ENCODE measurements at regions not wholly inside any gene's neighbourhood (a gene's known extent, or its start where the extent isn't known, plus 50 kb on each side); places are given as distances from the start of the nearest gene placed in this dataset.

DNA sequence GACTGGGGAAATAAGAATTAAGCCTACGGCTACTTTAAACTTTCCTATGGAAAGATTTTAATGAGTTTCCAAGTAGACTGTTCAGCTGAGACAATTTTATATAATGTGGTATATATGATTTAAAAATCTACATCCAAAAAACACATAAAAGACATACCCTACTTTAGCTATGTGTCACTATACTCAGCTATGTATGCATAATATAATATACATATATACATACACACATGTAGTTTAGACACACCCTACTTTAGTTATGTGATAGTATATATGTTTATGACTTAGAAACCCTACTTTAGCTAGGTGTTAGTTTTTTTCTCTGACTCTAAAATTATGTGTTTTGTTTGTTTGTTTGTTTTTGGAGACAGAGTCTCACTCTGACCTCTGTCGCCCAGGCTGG is 100.5 kb upstream of the DAB2 start:
- no peak for DNase-seq

DNA sequence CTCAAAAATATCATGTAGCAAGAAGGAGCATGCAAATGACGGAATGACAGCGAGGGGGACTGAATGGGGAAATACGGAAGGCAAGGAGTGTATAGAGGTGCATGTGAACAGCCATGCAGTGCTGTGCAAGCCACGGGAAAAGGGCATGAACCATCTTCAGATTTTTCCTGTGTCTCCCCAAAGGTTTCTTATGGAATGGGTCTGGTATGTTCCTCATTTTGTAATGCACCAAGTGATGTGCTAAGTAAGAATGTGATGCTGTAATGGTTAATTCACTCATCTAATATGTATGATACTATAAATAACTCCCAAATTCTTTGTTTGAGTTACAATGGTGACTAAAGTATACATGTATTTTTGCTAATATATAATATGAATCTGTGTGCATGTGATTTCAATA is 99.0 kb upstream of the DAB2 start:
- no peak for DNase-seq

DNA sequence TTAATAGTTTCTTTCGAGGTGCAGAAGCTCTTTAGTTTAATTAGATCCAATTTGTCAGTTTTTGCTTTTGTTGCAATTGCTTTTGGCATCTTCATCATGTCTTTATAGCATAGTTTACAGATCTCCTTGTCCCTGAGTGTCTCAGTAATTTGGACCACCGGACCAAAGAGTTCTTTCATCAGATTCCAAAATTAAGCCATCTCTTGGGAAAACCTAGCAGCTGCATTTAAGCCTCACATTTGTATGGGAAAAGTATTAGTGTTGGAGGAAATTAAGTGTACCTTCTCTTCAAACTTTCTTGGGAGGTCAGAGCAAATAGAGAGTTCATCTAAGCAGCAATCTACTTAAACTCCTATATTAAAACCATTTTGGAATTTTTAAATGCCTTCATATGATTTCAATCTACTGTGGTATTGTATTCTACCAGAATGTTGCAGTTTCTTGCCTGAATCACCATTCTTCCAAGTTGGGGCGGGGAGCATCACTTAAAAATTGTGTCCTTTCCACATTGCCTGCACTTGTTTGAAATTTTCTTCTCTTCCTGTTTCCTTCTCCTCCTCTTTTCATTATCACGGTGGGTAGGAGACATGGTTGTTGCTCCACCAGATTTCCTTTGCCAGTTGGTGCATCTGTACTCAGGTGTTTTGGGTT is 97.3 kb upstream of the DAB2 start:
- no peak for DNase-seq

DNA sequence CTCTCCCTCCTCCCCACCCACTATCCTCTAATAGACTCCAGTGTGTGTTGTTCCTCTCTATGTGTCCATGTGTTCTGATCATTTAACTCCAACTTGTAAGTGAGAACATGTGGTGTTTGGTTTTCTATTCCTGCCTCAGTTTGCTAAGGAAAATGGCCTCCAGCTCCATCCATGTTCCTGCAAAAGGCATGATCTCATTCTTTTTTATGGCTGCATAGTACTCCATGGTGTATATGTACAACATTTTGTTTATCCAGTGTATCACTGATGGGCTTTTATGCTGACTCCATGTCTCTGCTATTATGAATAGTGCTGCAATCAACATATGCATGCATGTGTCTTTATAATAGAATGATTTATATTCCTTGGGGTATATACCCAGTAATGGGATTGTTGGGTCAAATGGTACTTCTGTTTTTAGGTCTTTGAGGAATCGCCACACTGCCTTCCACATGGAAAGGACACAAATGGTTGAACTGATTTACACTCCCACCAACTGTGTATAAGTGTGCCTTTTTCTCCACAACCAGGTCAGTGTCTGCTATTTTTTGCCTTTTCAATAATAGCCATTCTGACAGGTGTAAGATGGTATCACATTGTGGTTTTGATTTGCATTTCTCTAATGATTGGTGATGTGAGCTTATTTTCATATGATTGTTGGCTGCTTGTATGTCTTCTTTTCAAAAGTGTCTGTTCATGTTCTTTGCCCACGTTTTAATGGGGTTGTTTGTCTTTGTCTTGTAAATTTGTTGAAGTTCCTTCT is 96.5 kb upstream of the DAB2 start:
- DNase-seq, result no peak

DNA sequence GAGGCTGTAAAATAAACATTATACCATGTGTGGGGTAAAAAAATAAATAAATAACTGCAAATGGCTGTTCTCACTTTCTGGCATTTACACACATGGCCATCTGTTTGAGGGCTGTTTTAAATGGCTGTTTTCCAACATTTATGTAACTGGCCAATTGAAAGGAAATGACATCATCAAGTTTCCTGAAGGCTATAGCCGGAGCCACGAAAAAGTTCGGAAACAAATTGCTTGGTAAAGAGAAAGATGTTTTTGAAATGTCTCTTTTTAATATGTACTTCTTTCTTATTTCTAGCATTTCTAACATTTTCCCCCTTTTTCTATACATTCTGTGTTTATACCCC is 95.4 kb upstream of the DAB2 start:
- peak; percentile 14 for DNase-seq

DNA sequence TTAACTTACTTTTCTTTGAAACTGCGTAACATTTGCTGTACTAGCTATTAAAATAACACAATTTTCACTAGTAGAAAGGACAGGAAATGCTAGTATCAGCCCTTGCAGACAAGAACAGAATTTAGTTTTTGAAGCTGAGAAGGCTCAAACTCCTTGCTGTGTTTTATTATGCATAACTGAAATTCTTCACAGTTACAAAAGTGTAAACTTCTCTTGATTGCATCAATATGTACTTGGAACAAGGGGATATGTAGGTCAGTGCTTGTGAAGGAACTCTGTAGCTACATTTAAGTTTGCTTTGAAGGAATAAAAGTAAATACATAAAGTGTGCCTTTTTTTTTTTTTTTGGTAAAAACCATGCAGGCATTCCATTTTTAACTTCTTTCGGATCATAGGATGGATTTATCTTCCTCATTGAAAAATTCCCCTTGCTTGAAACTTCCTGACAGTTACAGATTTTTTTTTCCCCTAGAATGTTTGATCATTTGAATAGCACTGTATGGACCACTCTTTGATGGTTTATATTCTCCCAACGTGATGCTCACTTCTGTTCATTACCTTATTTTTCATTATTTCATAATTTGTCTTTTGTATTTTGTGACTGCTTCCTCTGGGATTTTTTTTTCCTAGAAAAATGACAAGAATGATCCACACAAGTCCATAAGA is 94.9 kb upstream of the DAB2 start:
- no peak for DNase-seq

DNA sequence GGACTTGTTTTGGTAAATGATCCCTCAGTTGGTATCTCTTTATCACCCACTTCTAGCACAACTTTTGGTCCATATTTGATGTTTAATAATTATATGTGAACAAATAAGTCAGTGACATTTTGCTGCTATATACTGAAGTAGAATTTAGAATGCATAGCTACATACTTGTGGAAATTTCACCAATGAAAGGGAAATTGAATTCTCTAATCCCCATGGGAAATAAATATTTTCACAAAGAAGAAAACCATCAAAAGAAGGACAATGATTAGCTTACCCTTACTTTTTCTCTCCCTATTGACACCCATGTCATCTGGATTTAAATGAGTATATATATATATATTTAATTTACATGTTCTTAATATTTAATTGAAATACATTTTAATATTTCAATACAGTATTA is 94.3 kb upstream of the DAB2 start:
- DNase-seq, result no peak

DNA sequence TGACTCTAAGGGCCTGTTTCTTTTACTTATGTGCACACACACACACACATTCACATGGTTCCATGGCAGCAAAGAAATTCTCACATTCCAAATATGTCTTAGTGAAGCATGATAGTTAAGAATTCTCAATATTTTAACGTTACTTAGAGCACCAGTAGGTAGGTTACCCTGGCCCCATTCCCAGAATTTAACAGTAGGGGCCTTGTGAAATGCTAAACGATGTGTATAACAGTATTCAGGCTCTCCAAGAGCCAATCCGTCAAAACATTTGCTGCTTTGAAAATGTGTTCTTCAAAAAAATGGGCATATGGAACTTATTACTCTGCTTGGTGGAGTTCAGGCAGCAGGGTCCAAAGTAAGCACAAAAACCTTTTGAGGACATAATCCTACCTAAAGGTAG is 93.7 kb upstream of the DAB2 start:
- DNase-seq, result no peak

DNA sequence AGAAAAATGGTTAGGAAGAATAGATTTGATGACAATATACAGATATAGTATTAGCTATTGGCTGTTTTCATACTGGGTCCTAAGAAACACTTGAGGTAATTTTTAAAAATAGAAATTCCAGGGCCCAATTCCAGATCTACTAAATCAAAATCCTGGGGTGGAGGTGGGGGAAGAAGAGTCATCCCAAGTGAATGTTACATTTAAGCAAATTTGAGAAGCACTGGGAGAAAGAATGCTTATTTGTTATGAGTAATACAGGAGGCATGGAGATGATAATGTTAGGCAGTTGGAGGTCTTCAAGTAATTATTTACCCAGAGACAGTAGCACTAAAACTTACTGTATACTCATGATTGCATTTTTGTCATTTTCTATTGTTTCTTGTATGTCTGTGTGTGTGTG is 93.0 kb upstream of the DAB2 start:
- no peak for DNase-seq

DNA sequence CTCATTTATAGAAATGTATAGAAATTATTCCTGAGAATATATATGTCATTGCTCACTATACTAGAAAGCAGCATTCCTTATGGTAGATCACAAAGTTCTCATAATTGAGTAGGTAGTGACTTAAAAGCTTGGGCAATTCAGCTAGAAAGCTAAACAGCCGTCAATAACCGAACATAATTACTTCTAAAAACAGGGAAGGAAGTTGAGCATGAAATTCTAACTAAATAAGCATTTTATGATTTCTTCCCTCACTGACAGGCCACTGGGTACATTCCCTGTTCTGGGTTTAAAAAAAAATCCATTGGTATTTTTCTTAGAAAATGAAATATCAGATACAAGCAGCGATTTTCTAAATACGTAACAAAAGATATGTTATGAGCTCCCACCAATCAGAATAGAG is 91.1 kb upstream of the DAB2 start:
- no peak for DNase-seq

DNA sequence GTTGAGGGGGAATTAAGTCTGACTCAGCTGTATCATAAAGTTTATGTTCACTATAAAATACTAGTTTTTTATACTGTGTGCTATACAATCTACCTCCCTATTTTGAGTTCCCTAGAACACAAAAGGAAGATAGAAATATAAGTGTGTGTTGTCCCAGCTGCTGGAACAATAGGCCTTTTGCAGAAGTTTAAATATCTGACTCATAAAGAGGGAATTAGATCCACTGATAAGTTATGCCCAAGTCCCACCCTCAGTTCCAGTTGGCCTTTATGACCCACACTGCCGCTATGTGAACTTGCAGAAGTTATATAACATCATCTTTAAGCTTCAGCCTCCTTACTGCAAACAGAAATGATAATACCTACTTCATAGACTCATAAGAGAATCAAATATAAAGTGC is 88.5 kb upstream of the DAB2 start:
- DNase-seq, result peak; percentile 49

DNA sequence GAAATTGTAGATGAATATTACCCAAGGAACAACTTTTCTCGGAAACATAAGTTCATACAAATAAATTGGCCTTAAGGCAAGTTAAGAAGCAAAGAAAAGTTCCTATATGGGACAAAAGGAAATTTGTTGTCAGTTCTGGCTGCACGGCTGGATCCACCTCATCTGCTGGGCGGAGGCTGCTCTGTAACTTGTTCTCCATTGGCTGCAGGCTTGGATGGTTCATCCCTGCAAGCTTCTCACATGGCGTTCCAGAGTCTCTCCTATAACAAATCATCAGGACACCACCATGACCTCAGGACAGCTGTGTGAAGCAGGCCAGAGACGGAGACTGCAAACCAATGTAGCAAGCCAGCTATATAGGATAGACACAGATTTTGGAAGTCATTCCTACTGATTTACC is 81.4 kb upstream of the DAB2 start:
- no peak for DNase-seq

DNA sequence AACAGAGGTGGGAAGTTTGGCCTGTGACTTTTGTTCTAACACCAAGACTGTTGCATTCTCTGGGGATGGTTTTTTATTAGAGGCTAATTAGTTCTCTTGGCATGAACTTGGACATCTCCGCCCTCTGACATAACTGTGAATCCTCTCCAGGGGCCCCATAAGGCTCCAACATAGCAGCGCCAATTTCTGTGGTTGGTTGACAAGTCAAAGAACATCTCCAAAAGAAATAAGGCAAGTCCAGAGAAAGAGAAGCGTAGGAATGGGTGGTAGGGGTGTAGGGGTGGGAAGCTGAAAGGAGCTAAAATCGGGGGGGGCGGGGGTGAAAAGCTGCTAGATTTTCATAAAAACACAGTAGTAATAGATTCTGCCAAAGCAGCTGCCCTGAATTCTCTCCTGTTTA is 81.0 kb upstream of the DAB2 start:
- DNase-seq, result no peak

DNA sequence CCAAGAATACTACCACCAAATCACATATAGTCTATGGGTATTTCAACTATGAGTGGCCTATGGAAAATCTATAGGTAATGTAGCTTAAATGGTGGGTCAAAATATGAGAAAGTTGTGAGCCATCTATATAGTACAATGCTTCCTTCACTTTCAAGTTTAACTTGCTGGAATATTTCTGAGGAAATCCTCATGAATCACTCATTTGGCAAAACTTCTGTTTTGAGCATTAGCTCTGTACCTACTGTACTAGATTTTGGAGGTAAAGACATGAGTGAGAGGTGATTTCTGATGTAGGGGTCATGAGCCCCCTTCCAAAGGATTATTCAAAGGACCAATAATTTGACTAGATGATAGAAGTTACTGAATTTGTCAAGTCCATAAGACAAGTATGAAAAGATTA is 80.6 kb upstream of the DAB2 start:
- no peak for DNase-seq

DNA sequence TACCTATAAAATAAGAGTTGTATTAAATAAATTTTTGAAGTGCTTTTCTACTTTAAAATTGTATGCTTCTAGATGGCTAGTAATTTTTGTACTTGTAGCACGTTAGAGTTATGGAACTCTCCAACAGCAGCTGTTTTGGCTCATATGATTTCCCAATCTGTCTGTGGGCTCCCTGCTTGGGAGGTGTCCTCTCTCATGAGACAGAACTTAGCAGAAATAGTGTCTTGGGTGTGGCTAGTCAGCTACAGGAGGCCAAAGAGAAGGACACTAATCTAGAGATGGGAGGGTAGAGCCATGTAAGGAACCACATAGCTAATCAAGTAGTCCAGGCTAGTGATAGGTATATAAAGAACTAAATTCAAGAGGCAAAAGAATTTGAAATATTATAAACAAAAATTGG is 78.4 kb upstream of the DAB2 start:
- no peak for DNase-seq

DNA sequence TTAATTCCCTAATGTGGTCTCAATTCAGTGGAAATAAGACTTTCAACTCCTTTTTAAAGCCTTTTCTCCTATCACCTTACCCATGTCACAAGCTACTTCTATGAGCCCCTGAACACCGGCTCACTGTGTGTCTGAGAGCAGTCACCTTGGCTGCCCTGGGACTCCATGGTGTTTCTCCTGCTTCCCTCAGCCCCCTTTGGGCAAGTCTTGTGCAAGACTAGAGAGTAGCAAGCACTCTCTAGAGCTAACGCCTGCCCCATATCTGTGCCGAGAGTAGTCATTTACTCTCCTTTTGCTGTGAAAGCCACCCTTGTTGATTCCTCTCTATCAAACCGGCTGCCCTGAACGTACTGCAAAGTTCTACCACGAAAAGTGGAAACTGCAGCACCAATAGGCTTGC is 77.9 kb upstream of the DAB2 start:
- no peak for DNase-seq

DNA sequence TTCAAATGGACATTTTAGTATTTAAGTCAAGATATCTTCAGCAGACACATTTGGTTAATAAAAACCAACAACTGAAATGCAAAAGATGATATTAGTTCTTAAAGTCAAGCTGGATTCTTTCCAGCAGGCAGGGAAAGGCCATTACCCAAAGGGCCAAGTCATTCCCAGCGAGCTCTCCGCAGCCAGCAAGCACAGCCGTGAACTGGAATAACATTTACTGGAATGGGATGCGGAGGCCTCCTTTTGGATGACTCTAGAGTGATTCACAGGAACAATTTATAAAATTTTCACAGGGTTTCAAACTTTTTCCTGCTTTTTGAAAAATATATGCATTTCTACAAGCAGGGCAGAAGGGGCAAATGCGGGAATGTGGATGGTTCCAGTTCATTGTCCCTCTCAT is 76.6 kb upstream of the DAB2 start:
- no peak for DNase-seq

DNA sequence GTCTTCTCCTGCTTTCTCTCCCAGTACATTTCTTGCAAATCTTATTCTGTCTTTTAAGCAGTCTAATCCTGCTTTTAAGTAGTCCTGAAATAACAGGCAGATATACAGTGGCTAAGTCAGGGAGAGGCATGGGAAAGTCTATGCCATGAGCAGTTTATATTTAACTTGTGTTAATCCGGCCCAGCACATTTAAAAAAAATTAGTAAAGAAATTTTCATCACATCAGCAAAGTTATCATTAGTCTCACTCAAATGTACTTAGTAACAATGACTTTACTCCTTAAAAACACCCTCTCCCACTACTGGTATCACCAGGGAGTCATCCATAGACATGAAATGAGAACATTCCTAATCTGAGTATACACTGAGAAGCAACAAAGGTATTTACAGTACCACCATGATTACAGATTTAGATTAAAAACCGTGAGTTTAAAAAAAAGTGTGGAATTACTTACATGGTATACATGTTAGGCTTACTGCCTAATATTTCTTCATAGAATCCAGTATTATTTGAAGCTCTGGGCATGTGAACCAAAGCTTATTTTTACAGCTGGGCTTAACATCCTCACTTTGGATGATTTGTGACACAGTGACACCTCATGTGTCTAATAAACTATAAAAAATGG is 75.9 kb upstream of the DAB2 start:
- DNase-seq, result no peak

DNA sequence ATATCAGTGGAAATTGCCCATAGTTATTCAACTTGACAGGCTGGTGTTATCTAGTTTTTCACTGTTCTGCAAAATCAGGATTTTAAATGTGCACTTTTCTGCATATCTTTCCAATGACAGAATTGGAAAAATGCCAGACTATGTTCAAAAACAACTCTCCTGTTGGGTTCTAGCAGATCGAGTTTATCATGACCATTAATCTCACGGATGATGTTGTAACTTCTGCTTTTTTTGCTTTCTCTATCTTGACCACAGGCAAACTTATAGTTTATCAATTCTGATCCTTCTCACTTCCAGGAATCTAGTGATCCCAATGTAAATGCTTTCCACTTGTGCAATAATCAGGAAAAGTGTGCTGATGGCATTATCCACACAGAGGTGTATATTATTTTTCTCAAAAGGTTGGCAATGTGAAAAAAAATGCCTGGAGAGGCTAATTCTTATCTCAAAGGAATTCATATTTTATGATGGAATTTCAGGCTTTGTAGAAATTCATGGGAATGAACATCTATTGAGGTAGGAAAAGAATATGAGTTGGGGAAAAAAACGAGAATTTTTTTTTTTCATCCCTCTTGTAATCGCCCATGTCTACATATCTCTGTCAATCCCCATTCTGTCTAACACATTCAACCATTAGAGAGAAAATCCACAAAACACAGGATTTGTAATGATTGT is 73.6 kb upstream of the DAB2 start:
- no peak for DNase-seq

DNA sequence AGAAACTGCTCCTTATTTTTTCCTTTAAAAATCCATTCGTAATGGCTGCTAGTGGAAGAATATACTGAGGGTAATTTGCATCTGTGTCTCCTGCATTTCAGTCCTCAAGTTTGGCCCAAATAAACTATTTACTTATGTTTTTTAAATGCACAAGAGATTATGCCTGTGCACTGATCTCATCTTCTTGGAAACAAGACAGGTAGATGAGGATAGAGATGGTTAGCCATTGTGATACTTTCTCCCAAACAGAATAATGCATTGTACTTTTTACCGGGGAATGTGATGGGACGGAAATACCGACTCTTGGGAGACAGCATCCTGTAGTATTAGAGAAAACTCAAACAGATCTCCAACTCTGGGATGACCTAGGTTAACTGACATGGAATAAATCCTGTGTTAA is 72.5 kb upstream of the DAB2 start:
- DNase-seq, result no peak

DNA sequence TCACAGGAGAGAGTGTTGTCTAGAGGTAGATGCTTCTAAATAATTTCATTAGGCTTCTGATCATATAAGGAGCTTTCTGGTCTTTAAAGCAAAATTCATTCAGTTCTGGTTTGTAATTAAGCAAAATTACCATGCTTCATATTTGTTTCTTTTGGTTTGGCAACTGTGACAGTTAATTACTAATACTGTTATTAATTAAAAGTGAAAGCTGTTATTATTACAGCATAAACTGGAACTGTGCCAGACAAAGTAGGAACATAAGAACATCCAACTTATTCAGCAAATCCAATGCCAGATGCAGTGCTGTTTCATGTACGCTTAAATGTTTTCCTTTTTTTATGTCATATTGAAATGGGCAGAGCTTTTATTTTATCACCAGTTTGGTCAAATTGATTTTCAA is 70.4 kb upstream of the DAB2 start:
- DNase-seq, result no peak

DNA sequence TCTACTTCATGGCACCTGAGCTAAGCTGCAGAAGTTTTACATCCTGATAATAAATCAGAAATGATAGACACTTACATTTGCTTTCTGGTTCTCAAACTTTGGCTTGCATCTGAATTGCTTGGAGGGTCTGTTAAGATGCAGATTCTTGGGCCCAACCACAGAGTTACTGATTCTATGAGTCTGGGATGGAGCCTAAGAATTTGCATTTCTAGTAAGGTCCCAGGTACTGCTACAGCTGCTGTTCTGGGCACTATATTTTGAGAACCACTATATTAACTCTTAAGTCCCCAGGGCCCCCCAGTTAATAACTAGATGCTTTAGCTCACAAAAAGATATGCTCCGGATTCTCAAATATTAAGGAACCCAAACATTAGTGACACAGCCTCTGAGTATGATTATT is 69.8 kb upstream of the DAB2 start:
- DNase-seq, result no peak

DNA sequence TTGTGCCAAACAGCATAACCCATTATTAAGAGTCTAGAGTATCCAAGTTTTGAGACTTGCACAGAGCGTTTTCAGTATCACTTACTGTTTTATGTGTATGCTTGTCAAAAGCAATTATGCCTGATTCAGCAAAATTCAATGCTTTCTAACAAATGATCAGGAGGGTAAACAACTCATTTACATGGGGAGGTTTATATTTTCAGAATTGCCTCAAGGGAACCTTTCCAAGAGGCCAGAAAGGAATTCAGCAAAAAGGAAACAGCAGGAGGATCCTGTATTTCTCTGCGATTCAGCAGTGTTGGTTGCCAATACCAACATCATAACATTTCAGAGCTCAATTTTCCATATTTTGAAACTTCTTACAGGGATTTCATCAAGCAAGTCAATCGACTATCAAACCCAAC is 69.3 kb upstream of the DAB2 start:
- DNase-seq, result no peak

DNA sequence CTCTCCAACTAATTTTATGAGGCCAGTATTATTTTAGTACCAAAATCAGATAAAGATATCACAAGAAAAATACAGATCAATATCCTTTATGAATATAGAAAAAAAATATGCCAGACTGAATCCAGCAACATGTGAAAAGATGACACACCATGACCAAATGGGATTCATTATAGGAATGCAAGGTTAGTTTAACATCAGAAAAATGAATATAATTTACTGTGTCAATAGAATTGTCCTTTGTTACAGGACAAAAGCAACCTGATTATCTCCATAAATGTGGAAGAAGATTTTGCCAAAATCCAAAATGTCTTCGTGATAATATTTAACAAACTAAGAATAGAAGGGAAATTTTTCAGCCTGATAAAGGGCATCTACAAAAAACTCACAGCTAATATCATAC is 66.4 kb upstream of the DAB2 start:
- DNase-seq, result no peak

Measured in DMS53 (cell line).